SK-N-SH (cell line): ENCODE measurements at regions not wholly inside any gene's neighbourhood (a gene's known extent, or its start where the extent isn't known, plus 50 kb on each side); places are given as distances from the start of the nearest gene placed in this dataset.

Experiments
- CHD2 ChIP-seq: fragments of 150-350 bp; IDR thresholded peaks from 2 replicates; pipeline ENCODE4 v1.6.1; 2018; ENCODE audit warnings: low read length; ENCODE audit not compliant: partially characterized antibody
- EP300 ChIP-seq, 2 experiments: IDR thresholded peaks; 2 replicates each; pipeline versions ENCODE4 v1.4.0 to v1.6.1; 2012; ENCODE audit warnings: borderline replicate concordance in 1 of 2, low read depth in 1 of 2, low read length in 1 of 2
- EZH2phosphoT487 ChIP-seq: fragments of 200-600 bp; sonication (generic); IDR thresholded peaks from 2 replicates; pipeline ENCODE4 v1.6.1; 2017; ENCODE audit warnings: low read depth, mixed run types, mild to moderate bottlenecking, antibody characterized with exemption, moderate library complexity, borderline replicate concordance
- FOSL2 ChIP-seq: IDR thresholded peaks from 2 replicates; pipeline ENCODE4 v1.4.0; 2012; ENCODE audit warnings: low read depth, mild to moderate bottlenecking, moderate library complexity, borderline replicate concordance
- JUND ChIP-seq: IDR thresholded peaks from 2 replicates; pipeline ENCODE4 v1.4.0; 2012
- POLR2AphosphoS5 ChIP-seq: IDR thresholded peaks from 2 replicates; pipeline ENCODE4 v1.6.1; 2012; ENCODE audit warnings: low read depth, low read length
- RAD21 ChIP-seq: IDR thresholded peaks from 2 replicates; pipeline ENCODE4 v1.6.1; 2012; ENCODE audit warnings: mild to moderate bottlenecking, low read length
- TAF1 ChIP-seq: IDR thresholded peaks from 2 replicates; pipeline ENCODE4 v1.6.1; 2012; ENCODE audit warnings: low read depth, mild to moderate bottlenecking, low read length, moderate library complexity, borderline replicate concordance
- YY1 ChIP-seq: IDR thresholded peaks from 2 replicates; pipeline ENCODE4 v1.4.0; 2012; ENCODE audit warnings: low read depth, mild to moderate bottlenecking
- TF ChIP-seq, protein P1 (sequence below): fragments of 200-600 bp; sonication (generic); IDR thresholded peaks from 2 replicates; pipeline ENCODE4 v1.6.1; 2017; ENCODE audit warnings: antibody characterized with exemption, mild to moderate bottlenecking, moderate library complexity
- TF ChIP-seq, protein P2 (sequence below): fragments of 150-350 bp; IDR thresholded peaks from 2 replicates; pipeline ENCODE4 v1.6.1; 2016; ENCODE audit warnings: mild to moderate bottlenecking, low read depth, low read length
- TF ChIP-seq, protein P3 (sequence below): IDR thresholded peaks from 2 replicates; pipeline ENCODE4 v1.6.1; 2012; ENCODE audit warnings: mild to moderate bottlenecking, low read depth, low read length, moderate library complexity
- TF ChIP-seq, protein P4 (sequence below): fragments of 150-350 bp; IDR thresholded peaks from 2 replicates; pipeline ENCODE4 v1.6.1; 2017; ENCODE audit warnings: antibody characterized with exemption, low read length, low read depth, borderline replicate concordance
- TF ChIP-seq, protein P5 (sequence below): IDR thresholded peaks from 2 replicates; pipeline ENCODE4 v1.4.0; 2012; ENCODE audit warnings: low read depth

DNA sequence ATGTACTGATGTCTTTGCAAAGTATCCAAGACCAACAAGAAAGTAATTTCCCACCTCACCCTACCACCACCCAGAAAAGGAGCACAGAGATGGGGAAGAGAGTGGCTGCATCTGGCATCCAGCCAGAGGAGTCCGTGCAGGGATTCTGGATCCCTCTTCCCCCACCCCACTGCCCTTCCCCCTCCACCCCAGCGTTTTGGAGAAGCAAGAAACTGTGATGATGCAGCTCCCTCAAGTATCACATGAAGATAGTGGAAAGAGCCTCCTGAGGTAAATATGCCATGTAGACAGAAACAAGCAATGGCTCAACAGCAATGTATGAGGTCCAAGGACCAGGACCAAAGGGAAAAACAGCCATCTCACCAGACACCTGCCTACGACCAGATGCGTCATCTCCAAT is 153.8 kb downstream of the DEPDC1B start:
- TF ChIP-seq POLR2AphosphoS5 (no peak), CHD2 (no peak), EZH2phosphoT487 (no peak), YY1 (no peak), FOSL2 (no peak), RAD21 (no peak), EP300 (IDR thresholded peaks at IDR 0.05; ENCODE audit: borderline replicate concordance in 1 of 2, low read depth in 1 of 2, low read length in 1 of 2) (no peak), JUND (no peak), TAF1 (no peak)
- TF ChIP-seq, protein P1, sequence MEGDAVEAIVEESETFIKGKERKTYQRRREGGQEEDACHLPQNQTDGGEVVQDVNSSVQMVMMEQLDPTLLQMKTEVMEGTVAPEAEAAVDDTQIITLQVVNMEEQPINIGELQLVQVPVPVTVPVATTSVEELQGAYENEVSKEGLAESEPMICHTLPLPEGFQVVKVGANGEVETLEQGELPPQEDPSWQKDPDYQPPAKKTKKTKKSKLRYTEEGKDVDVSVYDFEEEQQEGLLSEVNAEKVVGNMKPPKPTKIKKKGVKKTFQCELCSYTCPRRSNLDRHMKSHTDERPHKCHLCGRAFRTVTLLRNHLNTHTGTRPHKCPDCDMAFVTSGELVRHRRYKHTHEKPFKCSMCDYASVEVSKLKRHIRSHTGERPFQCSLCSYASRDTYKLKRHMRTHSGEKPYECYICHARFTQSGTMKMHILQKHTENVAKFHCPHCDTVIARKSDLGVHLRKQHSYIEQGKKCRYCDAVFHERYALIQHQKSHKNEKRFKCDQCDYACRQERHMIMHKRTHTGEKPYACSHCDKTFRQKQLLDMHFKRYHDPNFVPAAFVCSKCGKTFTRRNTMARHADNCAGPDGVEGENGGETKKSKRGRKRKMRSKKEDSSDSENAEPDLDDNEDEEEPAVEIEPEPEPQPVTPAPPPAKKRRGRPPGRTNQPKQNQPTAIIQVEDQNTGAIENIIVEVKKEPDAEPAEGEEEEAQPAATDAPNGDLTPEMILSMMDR = no peak
- TF ChIP-seq, protein P2, sequence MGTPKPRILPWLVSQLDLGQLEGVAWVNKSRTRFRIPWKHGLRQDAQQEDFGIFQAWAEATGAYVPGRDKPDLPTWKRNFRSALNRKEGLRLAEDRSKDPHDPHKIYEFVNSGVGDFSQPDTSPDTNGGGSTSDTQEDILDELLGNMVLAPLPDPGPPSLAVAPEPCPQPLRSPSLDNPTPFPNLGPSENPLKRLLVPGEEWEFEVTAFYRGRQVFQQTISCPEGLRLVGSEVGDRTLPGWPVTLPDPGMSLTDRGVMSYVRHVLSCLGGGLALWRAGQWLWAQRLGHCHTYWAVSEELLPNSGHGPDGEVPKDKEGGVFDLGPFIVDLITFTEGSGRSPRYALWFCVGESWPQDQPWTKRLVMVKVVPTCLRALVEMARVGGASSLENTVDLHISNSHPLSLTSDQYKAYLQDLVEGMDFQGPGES = no peak
- TF ChIP-seq, protein P3, sequence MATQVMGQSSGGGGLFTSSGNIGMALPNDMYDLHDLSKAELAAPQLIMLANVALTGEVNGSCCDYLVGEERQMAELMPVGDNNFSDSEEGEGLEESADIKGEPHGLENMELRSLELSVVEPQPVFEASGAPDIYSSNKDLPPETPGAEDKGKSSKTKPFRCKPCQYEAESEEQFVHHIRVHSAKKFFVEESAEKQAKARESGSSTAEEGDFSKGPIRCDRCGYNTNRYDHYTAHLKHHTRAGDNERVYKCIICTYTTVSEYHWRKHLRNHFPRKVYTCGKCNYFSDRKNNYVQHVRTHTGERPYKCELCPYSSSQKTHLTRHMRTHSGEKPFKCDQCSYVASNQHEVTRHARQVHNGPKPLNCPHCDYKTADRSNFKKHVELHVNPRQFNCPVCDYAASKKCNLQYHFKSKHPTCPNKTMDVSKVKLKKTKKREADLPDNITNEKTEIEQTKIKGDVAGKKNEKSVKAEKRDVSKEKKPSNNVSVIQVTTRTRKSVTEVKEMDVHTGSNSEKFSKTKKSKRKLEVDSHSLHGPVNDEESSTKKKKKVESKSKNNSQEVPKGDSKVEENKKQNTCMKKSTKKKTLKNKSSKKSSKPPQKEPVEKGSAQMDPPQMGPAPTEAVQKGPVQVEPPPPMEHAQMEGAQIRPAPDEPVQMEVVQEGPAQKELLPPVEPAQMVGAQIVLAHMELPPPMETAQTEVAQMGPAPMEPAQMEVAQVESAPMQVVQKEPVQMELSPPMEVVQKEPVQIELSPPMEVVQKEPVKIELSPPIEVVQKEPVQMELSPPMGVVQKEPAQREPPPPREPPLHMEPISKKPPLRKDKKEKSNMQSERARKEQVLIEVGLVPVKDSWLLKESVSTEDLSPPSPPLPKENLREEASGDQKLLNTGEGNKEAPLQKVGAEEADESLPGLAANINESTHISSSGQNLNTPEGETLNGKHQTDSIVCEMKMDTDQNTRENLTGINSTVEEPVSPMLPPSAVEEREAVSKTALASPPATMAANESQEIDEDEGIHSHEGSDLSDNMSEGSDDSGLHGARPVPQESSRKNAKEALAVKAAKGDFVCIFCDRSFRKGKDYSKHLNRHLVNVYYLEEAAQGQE = no peak
- TF ChIP-seq, protein P4, sequence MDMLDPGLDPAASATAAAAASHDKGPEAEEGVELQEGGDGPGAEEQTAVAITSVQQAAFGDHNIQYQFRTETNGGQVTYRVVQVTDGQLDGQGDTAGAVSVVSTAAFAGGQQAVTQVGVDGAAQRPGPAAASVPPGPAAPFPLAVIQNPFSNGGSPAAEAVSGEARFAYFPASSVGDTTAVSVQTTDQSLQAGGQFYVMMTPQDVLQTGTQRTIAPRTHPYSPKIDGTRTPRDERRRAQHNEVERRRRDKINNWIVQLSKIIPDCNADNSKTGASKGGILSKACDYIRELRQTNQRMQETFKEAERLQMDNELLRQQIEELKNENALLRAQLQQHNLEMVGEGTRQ = no peak
- TF ChIP-seq, protein P5, sequence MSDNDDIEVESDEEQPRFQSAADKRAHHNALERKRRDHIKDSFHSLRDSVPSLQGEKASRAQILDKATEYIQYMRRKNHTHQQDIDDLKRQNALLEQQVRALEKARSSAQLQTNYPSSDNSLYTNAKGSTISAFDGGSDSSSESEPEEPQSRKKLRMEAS = no peak
